CD14-positive monocyte (primary cell): ENCODE measurements at regions not wholly inside any gene's neighbourhood (a gene's known extent, or its start where the extent isn't known, plus 50 kb on each side); places are given as distances from the start of the nearest gene placed in this dataset.

Source experiments
- DNase-seq, 3 donors: peaks; one replicate each; pipeline ENCODE4 v3.0.0-alpha.2; 2011 to 2022
- H2AFZ ChIP-seq: 2 replicates; pipeline ENCODE4 v1.6.0; 2012; ENCODE audit warnings: mild to moderate bottlenecking, low read depth, low read length, inconsistent platforms; ENCODE audit not compliant: insufficient read depth, poor library complexity, severe bottlenecking
- H3K27ac ChIP-seq, 2 donors: 1 replicate in 1 of 2; 2 replicates in 1 of 2; pipeline ENCODE4 v1.5.1; 2012 to 2013; ENCODE audit warnings: low read length in 2 of 2, control low read depth in 1 of 2, inconsistent platforms in 1 of 2, low read depth in 1 of 2, mild to moderate bottlenecking in 1 of 2
- H3K27me3 ChIP-seq, 2 donors: one replicate each; pipeline versions ENCODE4 v1.6.0 to v1.6.1; 2011 to 2013; ENCODE audit warnings: low read length in 2 of 2; ENCODE audit not compliant: control insufficient read depth in 2 of 2, insufficient read depth in 2 of 2
- H3K36me3 ChIP-seq, 2 donors: replicated peaks in 1 of 2; 1 replicate in 1 of 2; 2 replicates in 1 of 2; pipeline versions ENCODE4 v1.5.1 to v1.6.1; 2012 to 2013; ENCODE audit warnings: low read length in 2 of 2, control low read depth in 1 of 2, inconsistent platforms in 1 of 2, mild to moderate bottlenecking in 1 of 2; ENCODE audit not compliant: insufficient read depth in 2 of 2, control insufficient read depth in 1 of 2
- H3K4me1 ChIP-seq, 2 donors: 1 replicate in 1 of 2; 2 replicates in 1 of 2; pipeline versions ENCODE4 v1.5.1 to v1.6.1; 2012 to 2013; ENCODE audit warnings: low read length in 2 of 2, control low read depth in 1 of 2, inconsistent platforms in 1 of 2, mild to moderate bottlenecking in 1 of 2, moderate library complexity in 1 of 2; ENCODE audit not compliant: insufficient read depth in 2 of 2, control insufficient read depth in 1 of 2
- H3K4me2 ChIP-seq: replicated peaks from 2 replicates; pipeline ENCODE3; 2012; ENCODE audit warnings: low read length, moderate library complexity, mild to moderate bottlenecking; ENCODE audit not compliant: poor library complexity, severe bottlenecking; ENCODE audit errors: extremely low read depth
- H3K4me3 ChIP-seq, 3 experiments: fragments of 200-600 bp in 1 of 3; sonication (generic) in 1 of 3; replicated peaks in 1 of 3; 1 replicate in 2 of 3; 2 replicates in 1 of 3; pipeline ENCODE4 v1.5.1; 2011 to 2013; ENCODE audit warnings: low read length in 3 of 3, mild to moderate bottlenecking in 3 of 3, control low read depth in 2 of 3, low read depth in 2 of 3, inconsistent platforms in 1 of 3, moderate library complexity in 1 of 3
- H3K79me2 ChIP-seq: 2 replicates; pipeline ENCODE4 v1.6.0; 2012; ENCODE audit warnings: mild to moderate bottlenecking, control low read depth, inconsistent platforms, low read length, moderate library complexity; ENCODE audit not compliant: insufficient read depth
- H3K9ac ChIP-seq: 2 replicates; pipeline ENCODE4 v1.6.0; 2017; ENCODE audit warnings: low read length, mild to moderate bottlenecking; ENCODE audit not compliant: insufficient read depth, poor library complexity, severe bottlenecking
- H3K9me3 ChIP-seq, 2 donors: replicated peaks in 1 of 2; 1 replicate in 1 of 2; 2 replicates in 1 of 2; pipeline versions ENCODE4 v1.5.1 to v1.6.1; 2012 to 2013; ENCODE audit warnings: low read length in 2 of 2, control low read depth in 1 of 2; ENCODE audit not compliant: control insufficient read depth in 1 of 2, insufficient read depth in 1 of 2
- H4K20me1 ChIP-seq: 2 replicates; pipeline ENCODE4 v1.6.0; 2012; ENCODE audit warnings: mild to moderate bottlenecking, low read length, control low read depth, moderate library complexity; ENCODE audit not compliant: insufficient read depth
- H3K27ac Mint-ChIP-seq, 7 donors: one replicate each; pipeline ENCODE4 v1.8.0; 2020; ENCODE audit warnings: mild to moderate bottlenecking in 7 of 7, mixed read lengths in 7 of 7, moderate library complexity in 6 of 7, inconsistent platforms in 2 of 7
- H3K27me3 Mint-ChIP-seq, 3 donors: one replicate each; pipeline ENCODE4 v1.8.0; 2021 to 2022; ENCODE audit warnings: low read depth in 3 of 3, mild to moderate bottlenecking in 3 of 3, mixed read lengths in 3 of 3, moderate library complexity in 3 of 3, inconsistent platforms in 1 of 3
- H3K36me3 Mint-ChIP-seq, 2 donors: one replicate each; pipeline ENCODE4 v1.8.0; 2020; ENCODE audit warnings: mixed read lengths in 2 of 2, inconsistent platforms in 1 of 2, mild to moderate bottlenecking in 1 of 2
- H3K4me1 Mint-ChIP-seq: one replicate; pipeline ENCODE4 v1.8.0; 2020; ENCODE audit warnings: mild to moderate bottlenecking, mixed read lengths
- H3K4me3 Mint-ChIP-seq, 2 donors: one replicate each; pipeline ENCODE4 v1.8.0; 2020; ENCODE audit warnings: mild to moderate bottlenecking in 2 of 2, mixed read lengths in 2 of 2, moderate library complexity in 1 of 2
- H3K9me3 Mint-ChIP-seq, 7 donors: one replicate each; pipeline ENCODE4 v1.8.0; 2020 to 2022; ENCODE audit warnings: mixed read lengths in 7 of 7, mild to moderate bottlenecking in 6 of 7, moderate library complexity in 6 of 7, inconsistent platforms in 2 of 7
- WGBS: methylation state at CpG from one replicate; pipeline ENCODE4 v1.1.5; 2013; ENCODE audit warnings: missing lambda C conversion rate; ENCODE audit not compliant: insufficient coverage; 5-methylcytosine and 5-hydroxymethylcytosine counted together
- intact Hi-C, 2 donors: fragments of 100-400 bp; cut with micrococcal nuclease; formaldehyde crosslinking; loops; one replicate each; pipeline versions ENCODE4 v1.15.0 to v1.15.1; 2023
- small RNA-seq: library from RNA; depleted of rRNA; stranded (forward); fragments of <200 nt; gene quantifications from one replicate; pipeline ENCODE3, GENCODE V24; 2012; ENCODE audit warnings: low read depth; ENCODE audit not compliant: insufficient read length
- TF ChIP-seq, protein P1 (sequence below): fragments of 200-600 bp; IDR thresholded peaks from one replicate; pipeline ENCODE4 v1.8.0; 2022; ENCODE audit warnings: antibody characterized with exemption, mild to moderate bottlenecking

GRCh38 chrY:10200065-10200464 lies 672.4 kb downstream of the TSPY10 start:
- Histone ChIP-seq H3K9ac (no peak overlapping the region), H3K36me3 (no peaks in the 10 kb centered on the region), H3K27me3 (no peaks in the 10 kb centered on the region), H3K9me3 (peaks cover 0 to 60% of the 10 kb centered on the region in 2 donors), H2AFZ (no peak overlapping the region), H3K79me2 (no peaks in the 10 kb centered on the region), H3K4me3 (no peak overlapping the region), H4K20me1 (no peaks in the 10 kb centered on the region), H3K27ac (no peak overlapping the region), H3K4me2 (no peak overlapping the region), H3K4me1 (no peaks in the 10 kb centered on the region)
- H3K4me1 Mint-ChIP-seq = no peaks in the 10 kb centered on the region
- TF ChIP-seq, protein P1, sequence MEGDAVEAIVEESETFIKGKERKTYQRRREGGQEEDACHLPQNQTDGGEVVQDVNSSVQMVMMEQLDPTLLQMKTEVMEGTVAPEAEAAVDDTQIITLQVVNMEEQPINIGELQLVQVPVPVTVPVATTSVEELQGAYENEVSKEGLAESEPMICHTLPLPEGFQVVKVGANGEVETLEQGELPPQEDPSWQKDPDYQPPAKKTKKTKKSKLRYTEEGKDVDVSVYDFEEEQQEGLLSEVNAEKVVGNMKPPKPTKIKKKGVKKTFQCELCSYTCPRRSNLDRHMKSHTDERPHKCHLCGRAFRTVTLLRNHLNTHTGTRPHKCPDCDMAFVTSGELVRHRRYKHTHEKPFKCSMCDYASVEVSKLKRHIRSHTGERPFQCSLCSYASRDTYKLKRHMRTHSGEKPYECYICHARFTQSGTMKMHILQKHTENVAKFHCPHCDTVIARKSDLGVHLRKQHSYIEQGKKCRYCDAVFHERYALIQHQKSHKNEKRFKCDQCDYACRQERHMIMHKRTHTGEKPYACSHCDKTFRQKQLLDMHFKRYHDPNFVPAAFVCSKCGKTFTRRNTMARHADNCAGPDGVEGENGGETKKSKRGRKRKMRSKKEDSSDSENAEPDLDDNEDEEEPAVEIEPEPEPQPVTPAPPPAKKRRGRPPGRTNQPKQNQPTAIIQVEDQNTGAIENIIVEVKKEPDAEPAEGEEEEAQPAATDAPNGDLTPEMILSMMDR = no peak
- no CpG with 5 or more reads among the region's 15 CpGs for WGBS
- H3K9me3 Mint-ChIP-seq = peaks cover 0 to 16% (median 2%) of the 10 kb centered on the region in 7 donors
- no peaks in the 10 kb centered on the region for H3K36me3 Mint-ChIP-seq
- intact Hi-C loops = no loop called here
- H3K4me3 Mint-ChIP-seq = no peak overlapping the region
- no peak for DNase-seq
- H3K27ac Mint-ChIP-seq = no peak overlapping the region
- H3K27me3 Mint-ChIP-seq = no peaks in the 10 kb centered on the region

Small RNA genes in the stretch of these regions (small RNA-seq; reads per million reads assigned to genes)
- 1.4 reads per million for gene RNA5-8SP6
